ENCODE measurements at regions not wholly inside any gene's neighbourhood (a gene's known extent, or its start where the extent isn't known, plus 50 kb on each side); places are given as distances from the start of the nearest gene placed in this dataset.

- no peak for TF ChIP-seq ATF3 (IDR thresholded peaks at IDR 0.05)
- no peak for TF ChIP-seq EZH2 (IDR thresholded peaks at IDR 0.05)
- no peak for TF ChIP-seq CTCF (IDR thresholded peaks at IDR 0.05 in 2 of 3, conservative IDR thresholded peaks at IDR 0.05 in 1 of 3; ENCODE audit: borderline replicate concordance in 1 of 3, insufficient read depth in 1 of 3, low read depth in 2 of 3, low read length in 2 of 3)
- TF ChIP-seq POLR2A (IDR thresholded peaks at IDR 0.05; ENCODE audit: borderline replicate concordance, extremely low read depth, insufficient read depth, insufficient read length): no peak
- TF ChIP-seq ZNF274 (IDR thresholded peaks at IDR 0.05; ENCODE audit: low read depth, low read length): no peak
- no peak for TF ChIP-seq RAD21 (IDR thresholded peaks at IDR 0.05; ENCODE audit: low read depth)
- no peak for TF ChIP-seq ELF1 (IDR thresholded peaks at IDR 0.05; ENCODE audit: borderline replicate concordance, low read depth)
- no peak for TF ChIP-seq SP1 (IDR thresholded peaks at IDR 0.05; ENCODE audit: low read depth)
- no peak for TF ChIP-seq JUND (IDR thresholded peaks at IDR 0.05)
- no peak for TF ChIP-seq MAX (IDR thresholded peaks at IDR 0.05)
- no peak for TF ChIP-seq CEBPB (IDR thresholded peaks at IDR 0.05; ENCODE audit: low read depth)
These were observed 220.5 kb upstream of the ADAMTS9 start for GRCh38 chr3:64908251-64908685.
